GM23338 (cell line): ENCODE measurements at regions not wholly inside any gene's neighbourhood (a gene's known extent, or its start where the extent isn't known, plus 50 kb on each side); places are given as distances from the start of the nearest gene placed in this dataset.

Experiments used
- ATAC-seq: fragments of 200-7000 bp; cut with Tn5 transposase; 3 replicates; pipeline ENCODE4 v1.9.1; 2020
- DNase-seq: peaks from one replicate; pipeline ENCODE4 v3.0.0-alpha.2; 2015; ENCODE audit warnings: low spot score
- H2AFZ ChIP-seq: fragments of 200-600 bp; sonication (generic); 2 replicates; pipeline ENCODE4 v1.8.0; 2016; ENCODE audit warnings: antibody characterized with exemption, mild to moderate bottlenecking, moderate library complexity
- H3F3A ChIP-seq: fragments of 200-600 bp; sonication (generic); replicated peaks from 2 replicates; pipeline ENCODE4 v1.8.0; 2017; ENCODE audit warnings: antibody characterized with exemption, mixed run types, low read depth
- H3K27ac ChIP-seq: fragments of 200-600 bp; sonication (generic); 2 replicates; pipeline ENCODE4 v1.6.1; 2016; ENCODE audit warnings: low read depth
- H3K27me3 ChIP-seq: fragments of 200-600 bp; sonication (generic); 2 replicates; pipeline ENCODE4 v1.8.0; 2016; ENCODE audit warnings: mild to moderate bottlenecking, mixed run types, moderate library complexity; ENCODE audit not compliant: insufficient read depth
- H3K36me3 ChIP-seq: fragments of 200-600 bp; sonication (generic); 2 replicates; pipeline ENCODE4 v1.8.0; 2016; ENCODE audit warnings: mild to moderate bottlenecking; ENCODE audit not compliant: insufficient read depth
- H3K4me1 ChIP-seq: fragments of 200-600 bp; sonication (generic); 2 replicates; pipeline ENCODE4 v1.8.0; 2016; ENCODE audit warnings: mild to moderate bottlenecking, moderate library complexity; ENCODE audit not compliant: insufficient read depth
- H3K4me2 ChIP-seq: fragments of 200-600 bp; sonication (generic); 2 replicates; pipeline ENCODE4 v1.7.1; 2017; ENCODE audit warnings: mixed run types
- H3K4me3 ChIP-seq: fragments of 200-600 bp; sonication (generic); 2 replicates; pipeline ENCODE4 v1.6.1; 2016; ENCODE audit warnings: mixed run types
- H3K79me2 ChIP-seq: fragments of 200-600 bp; sonication (generic); replicated peaks from 2 replicates; pipeline ENCODE4 v1.8.0; 2017; ENCODE audit warnings: mild to moderate bottlenecking; ENCODE audit not compliant: insufficient read depth
- H3K9me2 ChIP-seq: fragments of 200-600 bp; sonication (generic); 2 replicates; pipeline ENCODE4 v1.8.0; 2017; ENCODE audit not compliant: insufficient read depth
- H4K20me1 ChIP-seq: fragments of 200-600 bp; sonication (generic); replicated peaks from 2 replicates; pipeline ENCODE4 v1.8.0; 2017; ENCODE audit warnings: mild to moderate bottlenecking; ENCODE audit not compliant: insufficient read depth
- H3K27ac Mint-ChIP-seq: 2 replicates; pipeline ENCODE4 v1.8.0; 2020; ENCODE audit warnings: inconsistent platforms, mild to moderate bottlenecking, moderate library complexity, mixed read lengths
- H3K27me3 Mint-ChIP-seq: 3 replicates; pipeline ENCODE4 v1.8.0; 2022; ENCODE audit warnings: low read depth, mild to moderate bottlenecking, moderate library complexity, mixed read lengths, inconsistent platforms; ENCODE audit not compliant: insufficient read depth, poor library complexity
- H3K36me3 Mint-ChIP-seq: 3 replicates; pipeline ENCODE4 v1.8.0; 2021; ENCODE audit warnings: low read depth, mild to moderate bottlenecking, inconsistent platforms, moderate library complexity, mixed read lengths
- H3K4me1 Mint-ChIP-seq: 3 replicates; pipeline ENCODE4 v1.8.0; 2020; ENCODE audit warnings: mild to moderate bottlenecking, inconsistent platforms, mixed read lengths
- H3K4me3 Mint-ChIP-seq: 3 replicates; pipeline ENCODE4 v1.8.0; 2021; ENCODE audit warnings: moderate library complexity, mild to moderate bottlenecking, inconsistent platforms, mixed read lengths
- H3K9me3 Mint-ChIP-seq: 3 replicates; pipeline ENCODE4 v1.8.0; 2020; ENCODE audit warnings: moderate library complexity, mild to moderate bottlenecking, inconsistent platforms, mixed read lengths
- CREB1 ChIP-seq: fragments of 250-450 bp; sonication (Bioruptor Pico); IDR thresholded peaks from 2 replicates; pipeline ENCODE4 v1.5.0; 2020; ENCODE audit warnings: low read depth, mild to moderate bottlenecking, moderate library complexity
- EZH2 ChIP-seq: fragments of 200-600 bp; sonication (generic); IDR thresholded peaks from one replicate; pipeline ENCODE4 v1.8.0; 2017; ENCODE audit warnings: antibody characterized with exemption, mild to moderate bottlenecking, low read depth; ENCODE audit not compliant: unreplicated experiment
- EZH2phosphoT487 ChIP-seq: fragments of 200-600 bp; sonication (generic); IDR thresholded peaks from one replicate; pipeline ENCODE4 v1.8.1; 2018; ENCODE audit warnings: antibody characterized with exemption; ENCODE audit not compliant: unreplicated experiment
- POLR2AphosphoS5 ChIP-seq: IDR thresholded peaks from 2 replicates; pipeline ENCODE4 v1.6.1; 2016; ENCODE audit warnings: antibody characterized with exemption, low read depth
- ZNF114 ChIP-seq: fragments of 250-450 bp; sonication (Bioruptor Pico); IDR thresholded peaks from 2 replicates; pipeline ENCODE4 v1.5.0; 2020; ENCODE audit warnings: mild to moderate bottlenecking, moderate library complexity
- TF ChIP-seq, protein P1 (sequence below): fragments of 250-450 bp; sonication (Bioruptor Pico); IDR thresholded peaks from 2 replicates; pipeline ENCODE4 v1.5.0; 2020; ENCODE audit warnings: mild to moderate bottlenecking, moderate library complexity
- TF ChIP-seq, protein P2 (sequence below), 2 experiments: fragments of 200-600 bp in 1 of 2; sonication (generic) in 1 of 2; conservative IDR thresholded peaks; 2 replicates each; pipeline versions ENCODE4 v1.5.1 to v1.6.1; 2016 to 2017; ENCODE audit warnings: antibody characterized with exemption in 2 of 2, low read depth in 2 of 2, mild to moderate bottlenecking in 2 of 2, moderate library complexity in 1 of 2
- TF ChIP-seq, protein P3 (sequence below): IDR thresholded peaks from one replicate; pipeline ENCODE4 v1.6.1; 2018; ENCODE audit warnings: antibody characterized with exemption; ENCODE audit not compliant: unreplicated experiment
- TF ChIP-seq, protein P4 (sequence below): IDR thresholded peaks from 2 replicates; pipeline ENCODE4 v1.6.1; 2016; ENCODE audit warnings: antibody characterized with exemption

DNA sequence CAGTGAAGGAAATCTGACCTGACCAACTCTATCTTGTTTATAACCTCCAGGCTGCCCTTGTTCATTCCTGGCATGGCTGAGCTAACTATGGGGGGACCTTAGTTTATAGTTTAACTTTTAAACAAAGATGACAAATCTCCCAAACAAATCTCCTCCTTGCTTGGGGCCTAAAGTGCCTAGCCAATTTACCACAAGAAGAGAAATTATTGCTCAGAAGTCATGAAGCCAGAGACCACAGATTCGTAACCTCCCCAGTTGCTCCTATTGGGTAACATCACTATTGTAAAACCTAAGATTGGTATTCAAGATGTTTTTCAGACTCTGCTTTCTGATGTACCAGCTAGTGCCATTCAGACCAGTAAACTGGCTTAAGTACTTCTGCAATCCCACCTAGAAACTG, 649.4 kb upstream of the SLC8A1 start:
- Mint-ChIP-seq H3K27ac (no peak overlapping the region), H3K9me3 (no peaks in the 10 kb centered on the region)
- ATAC-seq = no peak

More for the DNA sequence above, 649.4 kb upstream of the SLC8A1 start:
- H3K27me3 Mint-ChIP-seq = no peaks in the 10 kb centered on the region
- Histone ChIP-seq H2AFZ (no peak overlapping the region), H3K79me2 (no peaks in the 10 kb centered on the region), H3K4me2 (no peak overlapping the region), H3K9me2 (no peaks in the 10 kb centered on the region), H3K4me1 (no peaks in the 10 kb centered on the region; the same call in 1 of the 2 replicates), H3K27ac (no peak overlapping the region), H3K4me3 (no peak overlapping the region), H3K36me3 (no peaks in the 10 kb centered on the region), H3K27me3 (no peaks in the 10 kb centered on the region), H3F3A (no peaks in the 10 kb centered on the region), H4K20me1 (no peaks in the 10 kb centered on the region)
- peaks cover 3% of the 10 kb centered on the region; the same call in 2 of the 3 replicates for H3K4me1 Mint-ChIP-seq
- H3K4me3 Mint-ChIP-seq = no peak overlapping the region
- no peak for TF ChIP-seq EZH2phosphoT487
- no peak for TF ChIP-seq ZNF114 (CRISPR knock-in tag)
- TF ChIP-seq EZH2 = no peak
- TF ChIP-seq, protein P1, sequence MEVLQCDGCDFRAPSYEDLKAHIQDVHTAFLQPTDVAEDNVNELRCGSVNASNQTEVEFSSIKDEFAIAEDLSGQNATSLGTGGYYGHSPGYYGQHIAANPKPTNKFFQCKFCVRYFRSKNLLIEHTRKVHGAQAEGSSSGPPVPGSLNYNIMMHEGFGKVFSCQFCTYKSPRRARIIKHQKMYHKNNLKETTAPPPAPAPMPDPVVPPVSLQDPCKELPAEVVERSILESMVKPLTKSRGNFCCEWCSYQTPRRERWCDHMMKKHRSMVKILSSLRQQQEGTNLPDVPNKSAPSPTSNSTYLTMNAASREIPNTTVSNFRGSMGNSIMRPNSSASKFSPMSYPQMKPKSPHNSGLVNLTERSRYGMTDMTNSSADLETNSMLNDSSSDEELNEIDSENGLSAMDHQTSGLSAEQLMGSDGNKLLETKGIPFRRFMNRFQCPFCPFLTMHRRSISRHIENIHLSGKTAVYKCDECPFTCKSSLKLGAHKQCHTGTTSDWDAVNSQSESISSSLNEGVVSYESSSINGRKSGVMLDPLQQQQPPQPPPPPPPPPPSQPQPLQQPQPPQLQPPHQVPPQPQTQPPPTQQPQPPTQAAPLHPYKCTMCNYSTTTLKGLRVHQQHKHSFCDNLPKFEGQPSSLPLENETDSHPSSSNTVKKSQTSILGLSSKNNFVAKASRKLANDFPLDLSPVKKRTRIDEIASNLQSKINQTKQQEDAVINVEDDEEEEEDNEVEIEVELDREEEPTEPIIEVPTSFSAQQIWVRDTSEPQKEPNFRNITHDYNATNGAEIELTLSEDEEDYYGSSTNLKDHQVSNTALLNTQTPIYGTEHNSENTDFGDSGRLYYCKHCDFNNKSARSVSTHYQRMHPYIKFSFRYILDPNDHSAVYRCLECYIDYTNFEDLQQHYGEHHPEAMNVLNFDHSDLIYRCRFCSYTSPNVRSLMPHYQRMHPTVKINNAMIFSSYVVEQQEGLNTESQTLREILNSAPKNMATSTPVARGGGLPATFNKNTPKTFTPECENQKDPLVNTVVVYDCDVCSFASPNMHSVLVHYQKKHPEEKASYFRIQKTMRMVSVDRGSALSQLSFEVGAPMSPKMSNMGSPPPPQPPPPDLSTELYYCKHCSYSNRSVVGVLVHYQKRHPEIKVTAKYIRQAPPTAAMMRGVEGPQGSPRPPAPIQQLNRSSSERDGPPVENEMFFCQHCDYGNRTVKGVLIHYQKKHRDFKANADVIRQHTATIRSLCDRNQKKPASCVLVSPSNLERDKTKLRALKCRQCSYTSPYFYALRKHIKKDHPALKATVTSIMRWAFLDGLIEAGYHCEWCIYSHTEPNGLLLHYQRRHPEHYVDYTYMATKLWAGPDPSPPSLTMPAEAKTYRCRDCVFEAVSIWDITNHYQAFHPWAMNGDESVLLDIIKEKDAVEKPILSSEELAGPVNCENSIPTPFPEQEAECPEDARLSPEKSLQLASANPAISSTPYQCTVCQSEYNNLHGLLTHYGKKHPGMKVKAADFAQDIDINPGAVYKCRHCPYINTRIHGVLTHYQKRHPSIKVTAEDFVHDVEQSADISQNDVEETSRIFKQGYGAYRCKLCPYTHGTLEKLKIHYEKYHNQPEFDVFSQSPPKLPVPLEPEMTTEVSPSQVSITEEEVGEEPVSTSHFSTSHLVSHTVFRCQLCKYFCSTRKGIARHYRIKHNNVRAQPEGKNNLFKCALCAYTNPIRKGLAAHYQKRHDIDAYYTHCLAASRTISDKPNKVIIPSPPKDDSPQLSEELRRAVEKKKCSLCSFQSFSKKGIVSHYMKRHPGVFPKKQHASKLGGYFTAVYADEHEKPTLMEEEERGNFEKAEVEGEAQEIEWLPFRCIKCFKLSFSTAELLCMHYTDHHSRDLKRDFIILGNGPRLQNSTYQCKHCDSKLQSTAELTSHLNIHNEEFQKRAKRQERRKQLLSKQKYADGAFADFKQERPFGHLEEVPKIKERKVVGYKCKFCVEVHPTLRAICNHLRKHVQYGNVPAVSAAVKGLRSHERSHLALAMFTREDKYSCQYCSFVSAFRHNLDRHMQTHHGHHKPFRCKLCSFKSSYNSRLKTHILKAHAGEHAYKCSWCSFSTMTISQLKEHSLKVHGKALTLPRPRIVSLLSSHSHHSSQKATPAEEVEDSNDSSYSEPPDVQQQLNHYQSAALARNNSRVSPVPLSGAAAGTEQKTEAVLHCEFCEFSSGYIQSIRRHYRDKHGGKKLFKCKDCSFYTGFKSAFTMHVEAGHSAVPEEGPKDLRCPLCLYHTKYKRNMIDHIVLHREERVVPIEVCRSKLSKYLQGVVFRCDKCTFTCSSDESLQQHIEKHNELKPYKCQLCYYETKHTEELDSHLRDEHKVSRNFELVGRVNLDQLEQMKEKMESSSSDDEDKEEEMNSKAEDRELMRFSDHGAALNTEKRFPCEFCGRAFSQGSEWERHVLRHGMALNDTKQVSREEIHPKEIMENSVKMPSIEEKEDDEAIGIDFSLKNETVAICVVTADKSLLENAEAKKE (CRISPR knock-in tag) = no peak
- no peak for TF ChIP-seq CREB1 (CRISPR knock-in tag)
- TF ChIP-seq, protein P2, sequence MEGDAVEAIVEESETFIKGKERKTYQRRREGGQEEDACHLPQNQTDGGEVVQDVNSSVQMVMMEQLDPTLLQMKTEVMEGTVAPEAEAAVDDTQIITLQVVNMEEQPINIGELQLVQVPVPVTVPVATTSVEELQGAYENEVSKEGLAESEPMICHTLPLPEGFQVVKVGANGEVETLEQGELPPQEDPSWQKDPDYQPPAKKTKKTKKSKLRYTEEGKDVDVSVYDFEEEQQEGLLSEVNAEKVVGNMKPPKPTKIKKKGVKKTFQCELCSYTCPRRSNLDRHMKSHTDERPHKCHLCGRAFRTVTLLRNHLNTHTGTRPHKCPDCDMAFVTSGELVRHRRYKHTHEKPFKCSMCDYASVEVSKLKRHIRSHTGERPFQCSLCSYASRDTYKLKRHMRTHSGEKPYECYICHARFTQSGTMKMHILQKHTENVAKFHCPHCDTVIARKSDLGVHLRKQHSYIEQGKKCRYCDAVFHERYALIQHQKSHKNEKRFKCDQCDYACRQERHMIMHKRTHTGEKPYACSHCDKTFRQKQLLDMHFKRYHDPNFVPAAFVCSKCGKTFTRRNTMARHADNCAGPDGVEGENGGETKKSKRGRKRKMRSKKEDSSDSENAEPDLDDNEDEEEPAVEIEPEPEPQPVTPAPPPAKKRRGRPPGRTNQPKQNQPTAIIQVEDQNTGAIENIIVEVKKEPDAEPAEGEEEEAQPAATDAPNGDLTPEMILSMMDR (conservative IDR thresholded peaks at IDR 0.05; ENCODE audit: low read depth in 2 of 2) = no peak
- TF ChIP-seq, protein P3, sequence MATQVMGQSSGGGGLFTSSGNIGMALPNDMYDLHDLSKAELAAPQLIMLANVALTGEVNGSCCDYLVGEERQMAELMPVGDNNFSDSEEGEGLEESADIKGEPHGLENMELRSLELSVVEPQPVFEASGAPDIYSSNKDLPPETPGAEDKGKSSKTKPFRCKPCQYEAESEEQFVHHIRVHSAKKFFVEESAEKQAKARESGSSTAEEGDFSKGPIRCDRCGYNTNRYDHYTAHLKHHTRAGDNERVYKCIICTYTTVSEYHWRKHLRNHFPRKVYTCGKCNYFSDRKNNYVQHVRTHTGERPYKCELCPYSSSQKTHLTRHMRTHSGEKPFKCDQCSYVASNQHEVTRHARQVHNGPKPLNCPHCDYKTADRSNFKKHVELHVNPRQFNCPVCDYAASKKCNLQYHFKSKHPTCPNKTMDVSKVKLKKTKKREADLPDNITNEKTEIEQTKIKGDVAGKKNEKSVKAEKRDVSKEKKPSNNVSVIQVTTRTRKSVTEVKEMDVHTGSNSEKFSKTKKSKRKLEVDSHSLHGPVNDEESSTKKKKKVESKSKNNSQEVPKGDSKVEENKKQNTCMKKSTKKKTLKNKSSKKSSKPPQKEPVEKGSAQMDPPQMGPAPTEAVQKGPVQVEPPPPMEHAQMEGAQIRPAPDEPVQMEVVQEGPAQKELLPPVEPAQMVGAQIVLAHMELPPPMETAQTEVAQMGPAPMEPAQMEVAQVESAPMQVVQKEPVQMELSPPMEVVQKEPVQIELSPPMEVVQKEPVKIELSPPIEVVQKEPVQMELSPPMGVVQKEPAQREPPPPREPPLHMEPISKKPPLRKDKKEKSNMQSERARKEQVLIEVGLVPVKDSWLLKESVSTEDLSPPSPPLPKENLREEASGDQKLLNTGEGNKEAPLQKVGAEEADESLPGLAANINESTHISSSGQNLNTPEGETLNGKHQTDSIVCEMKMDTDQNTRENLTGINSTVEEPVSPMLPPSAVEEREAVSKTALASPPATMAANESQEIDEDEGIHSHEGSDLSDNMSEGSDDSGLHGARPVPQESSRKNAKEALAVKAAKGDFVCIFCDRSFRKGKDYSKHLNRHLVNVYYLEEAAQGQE = no peak
- TF ChIP-seq, protein P4, sequence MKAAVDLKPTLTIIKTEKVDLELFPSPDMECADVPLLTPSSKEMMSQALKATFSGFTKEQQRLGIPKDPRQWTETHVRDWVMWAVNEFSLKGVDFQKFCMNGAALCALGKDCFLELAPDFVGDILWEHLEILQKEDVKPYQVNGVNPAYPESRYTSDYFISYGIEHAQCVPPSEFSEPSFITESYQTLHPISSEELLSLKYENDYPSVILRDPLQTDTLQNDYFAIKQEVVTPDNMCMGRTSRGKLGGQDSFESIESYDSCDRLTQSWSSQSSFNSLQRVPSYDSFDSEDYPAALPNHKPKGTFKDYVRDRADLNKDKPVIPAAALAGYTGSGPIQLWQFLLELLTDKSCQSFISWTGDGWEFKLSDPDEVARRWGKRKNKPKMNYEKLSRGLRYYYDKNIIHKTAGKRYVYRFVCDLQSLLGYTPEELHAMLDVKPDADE = no peak
- TF ChIP-seq POLR2AphosphoS5 = no peak
- H3K36me3 Mint-ChIP-seq = no peaks in the 10 kb centered on the region
- DNase-seq = no peak
